H1 (cell line): ENCODE measurements at regions not wholly inside any gene's neighbourhood (a gene's known extent, or its start where the extent isn't known, plus 50 kb on each side); places are given as distances from the start of the nearest gene placed in this dataset.

Source experiments
- CTCF ChIA-PET: fragments of 300-600 bp; sonication (Branson Sonifier 250); formaldehyde crosslinking; loops from one replicate; lab custom pipeline; 2021; ENCODE audit not compliant: partially characterized antibody; lab: Charles Lee
- POLR2A ChIA-PET: fragments of 300-600 bp; sonication (Branson Sonifier 250); formaldehyde crosslinking; loops from one replicate; lab custom pipeline; 2021; ENCODE audit warnings: inconsistent platforms; ENCODE audit not compliant: partially characterized antibody; lab: Charles Lee
- DNase-seq, 2 experiments: peaks; one replicate each; pipeline versions ENCODE4 v3.0.0 to v3.0.0-alpha.2; 2010 to 2022; ENCODE audit warnings: low spot score in 2 of 2, low read depth in 1 of 2, mixed read lengths in 1 of 2
- FAIRE-seq: peaks from 2 replicates; lab custom pipeline; 2011; peaks lifted over from hg19 to GRCh38; lab: Jason Lieb, UNC
- H2AFZ ChIP-seq: 2 replicates; pipeline ENCODE4 v1.8.1; 2012; ENCODE audit warnings: low read length, inconsistent platforms
- H2AK5ac ChIP-seq: 2 replicates; pipeline ENCODE4 v1.6.1; 2013; ENCODE audit warnings: low read depth, low read length
- H2BK120ac ChIP-seq: replicated peaks from 2 replicates; pipeline ENCODE3; 2013; ENCODE audit warnings: low read depth, low read length, inconsistent platforms
- H2BK12ac ChIP-seq: 2 replicates; pipeline ENCODE4 v1.6.1; 2013; ENCODE audit warnings: low read depth, low read length
- H2BK15ac ChIP-seq: 2 replicates; pipeline ENCODE4 v1.6.1; 2013; ENCODE audit warnings: low read length
- H2BK20ac ChIP-seq: 2 replicates; pipeline ENCODE4 v1.6.1; 2013; ENCODE audit warnings: low read length
- H2BK5ac ChIP-seq: 2 replicates; pipeline ENCODE4 v1.6.1; 2013; ENCODE audit warnings: low read depth, low read length
- H3K14ac ChIP-seq: 2 replicates; pipeline ENCODE4 v1.6.1; 2013; ENCODE audit warnings: inconsistent platforms; ENCODE audit not compliant: insufficient read length
- H3K18ac ChIP-seq: 2 replicates; pipeline ENCODE4 v1.6.1; 2013; ENCODE audit warnings: low read length; ENCODE audit errors: extremely low read depth
- H3K23ac ChIP-seq: 2 replicates; pipeline ENCODE4 v1.6.1; 2013; ENCODE audit warnings: inconsistent platforms; ENCODE audit not compliant: insufficient read length
- H3K23me2 ChIP-seq: 2 replicates; pipeline ENCODE4 v1.6.1; 2013; ENCODE audit warnings: low read depth, low read length
- H3K27ac ChIP-seq: 2 replicates; pipeline ENCODE4 v1.6.1; 2011; ENCODE audit warnings: low read depth, low read length, inconsistent platforms
- H3K27me3 ChIP-seq, 4 experiments: replicated peaks in 1 of 4; 1 replicate in 1 of 4; 2 replicates in 3 of 4; pipeline versions ENCODE4 v1.6.1 to v1.8.1; 2011 to 2013; ENCODE audit warnings: low read length in 3 of 4, mild to moderate bottlenecking in 3 of 4, inconsistent platforms in 2 of 4, mixed read lengths in 2 of 4, moderate library complexity in 1 of 4; ENCODE audit not compliant: control insufficient read depth in 3 of 4, insufficient read depth in 3 of 4; ENCODE audit errors: extremely low read depth in 1 of 4
- H3K36me3 ChIP-seq, 4 experiments: 2 replicates each; pipeline versions ENCODE4 v1.6.1 to v1.8.1; 2011 to 2013; ENCODE audit warnings: mild to moderate bottlenecking in 4 of 4, low read length in 3 of 4, moderate library complexity in 2 of 4, control low read depth in 1 of 4, inconsistent platforms in 1 of 4; ENCODE audit not compliant: insufficient read depth in 4 of 4, control insufficient read depth in 2 of 4
- H3K4ac ChIP-seq: replicated peaks from 2 replicates; pipeline ENCODE3; 2013; ENCODE audit warnings: low read length, low read depth, mixed read lengths, inconsistent platforms; ENCODE audit not compliant: insufficient read length
- H3K4me1 ChIP-seq, 4 experiments: replicated peaks in 1 of 4; 1 replicate in 1 of 4; 2 replicates in 3 of 4; pipeline versions ENCODE4 v1.6.1 to v1.8.1; 2011 to 2013; ENCODE audit warnings: low read length in 3 of 4, inconsistent platforms in 2 of 4, mixed read lengths in 1 of 4; ENCODE audit not compliant: insufficient read depth in 4 of 4, control insufficient read depth in 3 of 4
- H3K4me2 ChIP-seq, 2 experiments: 2 replicates each; pipeline versions ENCODE4 v1.6.1 to v1.8.1; 2011 to 2013; ENCODE audit warnings: low read depth in 2 of 2, low read length in 2 of 2, control low read depth in 1 of 2, inconsistent platforms in 1 of 2, mild to moderate bottlenecking in 1 of 2; ENCODE audit not compliant: insufficient read depth in 1 of 2
- H3K4me3 ChIP-seq, 4 experiments: fragments of 200-600, 300-600 bp in 1 of 4; sonication (generic), shearing (Covaris generic), sonication (Bioruptor Twin) in 1 of 4; 2 replicates each; pipeline versions ENCODE4 v1.5.1 to v1.8.1; 2011 to 2016; ENCODE audit warnings: low read length in 4 of 4, low read depth in 3 of 4, control low read depth in 2 of 4, inconsistent platforms in 2 of 4, mild to moderate bottlenecking in 2 of 4, mixed read lengths in 1 of 4, moderate library complexity in 1 of 4; ENCODE audit not compliant: insufficient read depth in 2 of 4; ENCODE audit errors: extremely low read depth in 1 of 4
- H3K56ac ChIP-seq: replicated peaks from 2 replicates; pipeline ENCODE3; 2013; ENCODE audit warnings: low read depth, mild to moderate bottlenecking, mixed read lengths, low read length, inconsistent platforms; ENCODE audit not compliant: insufficient read length
- H3K79me1 ChIP-seq: 2 replicates; pipeline ENCODE4 v1.6.1; 2013; ENCODE audit warnings: low read depth, low read length, control low read depth
- H3K79me2 ChIP-seq, 2 experiments: 2 replicates each; pipeline versions ENCODE4 v1.6.1 to v1.8.1; 2012 to 2013; ENCODE audit warnings: low read length in 2 of 2, mild to moderate bottlenecking in 2 of 2, inconsistent platforms in 1 of 2; ENCODE audit not compliant: insufficient read depth in 2 of 2, control insufficient read depth in 1 of 2
- H3K9ac ChIP-seq, 4 experiments: replicated peaks in 1 of 4; 1 replicate in 1 of 4; 2 replicates in 3 of 4; pipeline versions ENCODE4 v1.6.1 to v1.8.1; 2011 to 2013; ENCODE audit warnings: low read depth in 3 of 4, low read length in 3 of 4, control low read depth in 2 of 4, mild to moderate bottlenecking in 2 of 4, moderate library complexity in 2 of 4, inconsistent platforms in 1 of 4; ENCODE audit errors: extremely low read depth in 1 of 4
- H3K9me3 ChIP-seq, 2 experiments: 2 replicates each; pipeline versions ENCODE4 v1.6.1 to v1.8.1; 2012 to 2013; ENCODE audit warnings: mild to moderate bottlenecking in 2 of 2, moderate library complexity in 2 of 2, control low read depth in 1 of 2, inconsistent platforms in 1 of 2, low read depth in 1 of 2, low read length in 1 of 2, mixed read lengths in 1 of 2; ENCODE audit not compliant: insufficient read depth in 2 of 2
- H4K20me1 ChIP-seq, 2 experiments: replicated peaks in 1 of 2; 2 replicates each; pipeline versions ENCODE3 to v1.8.1; 2011 to 2013; ENCODE audit warnings: inconsistent platforms in 2 of 2, low read length in 2 of 2, mild to moderate bottlenecking in 1 of 2; ENCODE audit not compliant: insufficient read depth in 2 of 2, control insufficient read depth in 1 of 2
- H4K5ac ChIP-seq: 2 replicates; pipeline ENCODE4 v1.6.1; 2013; ENCODE audit warnings: low read length, low read depth, mixed read lengths, inconsistent platforms; ENCODE audit not compliant: insufficient read length
- H4K8ac ChIP-seq: 2 replicates; pipeline ENCODE4 v1.8.0; 2013; ENCODE audit warnings: mild to moderate bottlenecking, moderate library complexity, low read length, inconsistent platforms; ENCODE audit not compliant: insufficient read depth; ENCODE audit errors: extremely low read depth
- H4K91ac ChIP-seq: replicated peaks from 2 replicates; pipeline ENCODE3; 2013; ENCODE audit warnings: low read length, mixed read lengths, inconsistent platforms; ENCODE audit not compliant: insufficient read length
- CHD1 ChIP-seq: IDR thresholded peaks from 2 replicates; pipeline ENCODE4 v1.6.1; 2012; ENCODE audit warnings: low read depth, low read length, improper control_type of control experiment
- CHD2 ChIP-seq: IDR thresholded peaks from 2 replicates; pipeline ENCODE4 v1.6.1; 2012; ENCODE audit warnings: low read length, improper control_type of control experiment
- EZH2 ChIP-seq: fragments of 200-600 bp; sonication (generic); IDR thresholded peaks from 2 replicates; pipeline ENCODE4 v1.7.1; 2012; ENCODE audit warnings: low read depth, mild to moderate bottlenecking, moderate library complexity, low read length, inconsistent platforms; ENCODE audit not compliant: severe bottlenecking
- SP1 ChIP-seq: IDR thresholded peaks from 2 replicates; pipeline ENCODE4 v1.6.1; 2011; ENCODE audit warnings: low read depth, low read length
- YY1 ChIP-seq: IDR thresholded peaks from 2 replicates; pipeline ENCODE4 v1.6.1; 2011; ENCODE audit warnings: low read depth, mild to moderate bottlenecking, low read length
- WGBS, 2 experiments: shearing (Covaris generic) in 1 of 2; methylation state at CpG; one replicate each; pipeline versions ENCODE4 v1.1.6 to v1.1.7; 2013 to 2015; ENCODE audit warnings: low lambda C conversion rate in 2 of 2, mixed read lengths in 2 of 2, inconsistent platforms in 1 of 2, low coverage in 1 of 2, missing lambda C conversion rate in 1 of 2; ENCODE audit not compliant: insufficient replicate concordance in 2 of 2, insufficient coverage in 1 of 2, insufficient read length in 1 of 2; ENCODE audit errors: extremely low coverage in 1 of 2, missing lambda C conversion rate in 1 of 2; 5-methylcytosine and 5-hydroxymethylcytosine counted together
- TF ChIP-seq, protein P1 (sequence below): IDR thresholded peaks from 2 replicates; pipeline ENCODE4 v1.6.1; 2012; ENCODE audit warnings: low read length, inconsistent platforms
- TF ChIP-seq, protein P2 (sequence below): IDR thresholded peaks from 2 replicates; pipeline ENCODE4 v1.6.1; 2012; ENCODE audit warnings: inconsistent platforms

DNA sequence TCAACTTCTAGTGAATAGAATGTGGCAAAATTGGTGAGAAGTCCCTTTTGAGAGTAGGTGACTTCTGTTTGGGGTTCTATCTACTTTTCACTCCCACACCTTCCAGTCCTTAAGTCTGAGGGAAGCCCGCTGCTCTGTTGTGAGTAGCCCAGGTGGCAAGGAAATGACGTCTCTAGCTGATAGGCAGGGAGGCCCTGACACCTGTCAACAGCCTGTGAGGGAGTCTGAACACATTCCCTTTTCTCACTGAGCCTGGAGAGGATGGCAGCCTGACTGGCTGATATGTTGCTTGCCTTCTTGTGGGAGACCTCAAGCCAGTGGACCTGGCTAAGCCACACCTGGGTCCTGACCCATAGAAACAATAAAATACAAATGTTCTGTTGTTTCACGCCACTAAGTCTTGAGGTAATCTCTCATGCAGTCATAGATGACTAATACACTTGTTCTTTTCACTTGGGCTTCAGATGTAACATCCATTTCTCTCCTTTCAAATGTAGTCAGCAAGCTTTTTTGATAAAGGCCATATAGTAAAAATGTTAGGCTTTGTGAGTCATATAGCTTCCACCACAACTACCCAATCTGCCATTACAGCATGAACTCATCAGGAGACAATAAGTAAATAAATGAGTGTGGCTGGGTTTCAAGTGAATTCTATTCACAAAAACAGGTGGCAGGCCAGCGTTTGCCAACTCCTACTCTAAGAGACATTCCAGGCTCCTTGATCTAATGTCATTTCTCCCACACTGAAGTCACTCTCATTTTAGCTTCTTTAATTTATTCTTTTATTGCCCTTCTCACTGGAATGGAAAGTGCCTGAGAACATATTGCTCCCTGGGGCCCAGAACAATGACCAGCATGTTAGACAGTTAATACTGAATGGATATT is 265.1 kb upstream of the MAD2L1 start:
- 86% methylated on average over 4 of the region's 4 CpGs; no CpG with 5 or more reads in 1 of the 2 experiments for WGBS, 2 experiments
- H3K27me3 ChIP-seq: no peaks in the 10 kb centered on the region
- CTCF ChIA-PET: interaction anchor here (0.5 to 1.9 kb wide), 2 partner anchors 45 to 530 kb away, joined by 3 to 5 read pairs; no protein-coding TSS in a partner anchor

More for the DNA sequence above, 265.1 kb upstream of the MAD2L1 start:
- H2AK5ac ChIP-seq: no peak overlapping the region
- H3K4ac ChIP-seq: no peak overlapping the region
- H3K4me2 ChIP-seq: no peak overlapping the region
- no peaks in the 10 kb centered on the region for H3K4me1 ChIP-seq
- H3K14ac ChIP-seq: no peak overlapping the region
- no peaks in the 10 kb centered on the region for H3K9me3 ChIP-seq
- no peak overlapping the region for H3K4me3 ChIP-seq
- no peaks in the 10 kb centered on the region for H3K36me3 ChIP-seq
- no peak overlapping the region for H2AFZ ChIP-seq
- H3K23me2 ChIP-seq: no peaks in the 10 kb centered on the region; the same call in 1 of the 2 replicates
- H2BK12ac ChIP-seq: no peak overlapping the region
- H4K91ac ChIP-seq: no peak overlapping the region
- H4K20me1 ChIP-seq: no peaks in the 10 kb centered on the region
- no peak overlapping the region for H2BK5ac ChIP-seq
- DNase-seq: no peak
- H4K5ac ChIP-seq: no peak overlapping the region
- TF ChIP-seq, protein P1, sequence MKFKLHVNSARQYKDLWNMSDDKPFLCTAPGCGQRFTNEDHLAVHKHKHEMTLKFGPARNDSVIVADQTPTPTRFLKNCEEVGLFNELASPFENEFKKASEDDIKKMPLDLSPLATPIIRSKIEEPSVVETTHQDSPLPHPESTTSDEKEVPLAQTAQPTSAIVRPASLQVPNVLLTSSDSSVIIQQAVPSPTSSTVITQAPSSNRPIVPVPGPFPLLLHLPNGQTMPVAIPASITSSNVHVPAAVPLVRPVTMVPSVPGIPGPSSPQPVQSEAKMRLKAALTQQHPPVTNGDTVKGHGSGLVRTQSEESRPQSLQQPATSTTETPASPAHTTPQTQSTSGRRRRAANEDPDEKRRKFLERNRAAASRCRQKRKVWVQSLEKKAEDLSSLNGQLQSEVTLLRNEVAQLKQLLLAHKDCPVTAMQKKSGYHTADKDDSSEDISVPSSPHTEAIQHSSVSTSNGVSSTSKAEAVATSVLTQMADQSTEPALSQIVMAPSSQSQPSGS: no peak
- TF ChIP-seq SP1: no peak
- TF ChIP-seq CHD1: no peak
- TF ChIP-seq YY1: no peak
- no peak for TF ChIP-seq CHD2
- TF ChIP-seq EZH2: no peak
- TF ChIP-seq, protein P2, sequence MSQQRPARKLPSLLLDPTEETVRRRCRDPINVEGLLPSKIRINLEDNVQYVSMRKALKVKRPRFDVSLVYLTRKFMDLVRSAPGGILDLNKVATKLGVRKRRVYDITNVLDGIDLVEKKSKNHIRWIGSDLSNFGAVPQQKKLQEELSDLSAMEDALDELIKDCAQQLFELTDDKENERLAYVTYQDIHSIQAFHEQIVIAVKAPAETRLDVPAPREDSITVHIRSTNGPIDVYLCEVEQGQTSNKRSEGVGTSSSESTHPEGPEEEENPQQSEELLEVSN: no peak
- H3K18ac ChIP-seq: no peak overlapping the region
- H3K56ac ChIP-seq: no peak overlapping the region
- no peak overlapping the region for H2BK20ac ChIP-seq
- H3K27ac ChIP-seq: no peak overlapping the region
- no peak overlapping the region for H2BK15ac ChIP-seq
- no peak overlapping the region for H2BK120ac ChIP-seq
- POLR2A ChIA-PET: no interaction called here
- H3K79me2 ChIP-seq: no peaks in the 10 kb centered on the region
- H3K9ac ChIP-seq: no peak overlapping the region
- no peak for FAIRE-seq
- no peak overlapping the region for H3K23ac ChIP-seq
- no peaks in the 10 kb centered on the region for H3K79me1 ChIP-seq
- no peak overlapping the region for H4K8ac ChIP-seq
